ENCODE measurements at regions not wholly inside any gene's neighbourhood (a gene's known extent, or its start where the extent isn't known, plus 50 kb on each side); places are given as distances from the start of the nearest gene placed in this dataset.

GRCh38 chr6:43917878-43918382 lies 147.9 kb downstream of the VEGFA start (continued):
- TF ChIP-seq ZBTB11 (CRISPR knock-in tag; IDR thresholded peaks at IDR 0.05) (peak in 1 of 3 experiments; percentile 36; a peak in 1 of 6 replicates), ZNF444 (CRISPR knock-in tag; IDR thresholded peaks at IDR 0.05) (no peak), ZNF212 (CRISPR knock-in tag; IDR thresholded peaks at IDR 0.05) (no peak), JUND (IDR thresholded peaks at IDR 0.05; ENCODE audit: borderline replicate concordance, low read depth, low read length) (no peak), JUND (tag; IDR thresholded peaks at IDR 0.05; ENCODE audit: borderline replicate concordance, low read depth, low read length) (0 out of 3 replicates have a peak, but pooled peaks have one; percentile 42), BRD9 (IDR thresholded peaks at IDR 0.05; ENCODE audit: low read depth, partially characterized antibody) (peak; percentile 21), IFI16 (CRISPR knock-in tag; IDR thresholded peaks at IDR 0.05) (peak; percentile 68; the same call in 1 of the 2 replicates), ELF2 (CRISPR knock-in tag; IDR thresholded peaks at IDR 0.05) (peak; percentile 48), SRSF1 (IDR thresholded peaks at IDR 0.05; ENCODE audit: low read depth, low read length) (no peak), FOXA1 (IDR thresholded peaks at IDR 0.05; ENCODE audit: borderline replicate concordance) (no peak), RHOXF2B (CRISPR knock-in tag; conservative IDR thresholded peaks at IDR 0.05) (0 out of 2 replicates have a peak, but pooled peaks have one; percentile 27), KDM2B (CRISPR knock-in tag; IDR thresholded peaks at IDR 0.05) (no peak), FUS (optimal IDR thresholded peaks at IDR 0.05; ENCODE audit: low read depth, low read length) (no peak), ATF7 (IDR thresholded peaks at IDR 0.05) (peak; percentile 19; the same call in 1 of the 2 replicates)
- TF ChIP-seq, protein P1, sequence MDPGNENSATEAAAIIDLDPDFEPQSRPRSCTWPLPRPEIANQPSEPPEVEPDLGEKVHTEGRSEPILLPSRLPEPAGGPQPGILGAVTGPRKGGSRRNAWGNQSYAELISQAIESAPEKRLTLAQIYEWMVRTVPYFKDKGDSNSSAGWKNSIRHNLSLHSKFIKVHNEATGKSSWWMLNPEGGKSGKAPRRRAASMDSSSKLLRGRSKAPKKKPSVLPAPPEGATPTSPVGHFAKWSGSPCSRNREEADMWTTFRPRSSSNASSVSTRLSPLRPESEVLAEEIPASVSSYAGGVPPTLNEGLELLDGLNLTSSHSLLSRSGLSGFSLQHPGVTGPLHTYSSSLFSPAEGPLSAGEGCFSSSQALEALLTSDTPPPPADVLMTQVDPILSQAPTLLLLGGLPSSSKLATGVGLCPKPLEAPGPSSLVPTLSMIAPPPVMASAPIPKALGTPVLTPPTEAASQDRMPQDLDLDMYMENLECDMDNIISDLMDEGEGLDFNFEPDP (CRISPR knock-in tag; IDR thresholded peaks at IDR 0.05), result 0 out of 2 replicates have a peak, but pooled peaks have one; percentile 9
- TF ChIP-seq, protein P2, sequence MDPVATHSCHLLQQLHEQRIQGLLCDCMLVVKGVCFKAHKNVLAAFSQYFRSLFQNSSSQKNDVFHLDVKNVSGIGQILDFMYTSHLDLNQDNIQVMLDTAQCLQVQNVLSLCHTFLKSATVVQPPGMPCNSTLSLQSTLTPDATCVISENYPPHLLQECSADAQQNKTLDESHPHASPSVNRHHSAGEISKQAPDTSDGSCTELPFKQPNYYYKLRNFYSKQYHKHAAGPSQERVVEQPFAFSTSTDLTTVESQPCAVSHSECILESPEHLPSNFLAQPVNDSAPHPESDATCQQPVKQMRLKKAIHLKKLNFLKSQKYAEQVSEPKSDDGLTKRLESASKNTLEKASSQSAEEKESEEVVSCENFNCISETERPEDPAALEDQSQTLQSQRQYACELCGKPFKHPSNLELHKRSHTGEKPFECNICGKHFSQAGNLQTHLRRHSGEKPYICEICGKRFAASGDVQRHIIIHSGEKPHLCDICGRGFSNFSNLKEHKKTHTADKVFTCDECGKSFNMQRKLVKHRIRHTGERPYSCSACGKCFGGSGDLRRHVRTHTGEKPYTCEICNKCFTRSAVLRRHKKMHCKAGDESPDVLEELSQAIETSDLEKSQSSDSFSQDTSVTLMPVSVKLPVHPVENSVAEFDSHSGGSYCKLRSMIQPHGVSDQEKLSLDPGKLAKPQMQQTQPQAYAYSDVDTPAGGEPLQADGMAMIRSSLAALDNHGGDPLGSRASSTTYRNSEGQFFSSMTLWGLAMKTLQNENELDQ (CRISPR knock-in tag; IDR thresholded peaks at IDR 0.05; ENCODE audit: borderline replicate concordance), result no peak
- TF ChIP-seq, protein P3, sequence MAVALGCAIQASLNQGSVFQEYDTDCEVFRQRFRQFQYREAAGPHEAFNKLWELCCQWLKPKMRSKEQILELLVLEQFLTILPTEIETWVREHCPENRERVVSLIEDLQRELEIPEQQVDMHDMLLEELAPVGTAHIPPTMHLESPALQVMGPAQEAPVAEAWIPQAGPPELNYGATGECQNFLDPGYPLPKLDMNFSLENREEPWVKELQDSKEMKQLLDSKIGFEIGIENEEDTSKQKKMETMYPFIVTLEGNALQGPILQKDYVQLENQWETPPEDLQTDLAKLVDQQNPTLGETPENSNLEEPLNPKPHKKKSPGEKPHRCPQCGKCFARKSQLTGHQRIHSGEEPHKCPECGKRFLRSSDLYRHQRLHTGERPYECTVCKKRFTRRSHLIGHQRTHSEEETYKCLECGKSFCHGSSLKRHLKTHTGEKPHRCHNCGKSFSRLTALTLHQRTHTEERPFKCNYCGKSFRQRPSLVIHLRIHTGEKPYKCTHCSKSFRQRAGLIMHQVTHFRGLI (CRISPR knock-in tag; IDR thresholded peaks at IDR 0.05), result peak; percentile 75; the same call in 1 of the 2 replicates

Data from K562 (cell line).